NB4 (cell line): ENCODE measurements at regions not wholly inside any gene's neighbourhood (a gene's known extent, or its start where the extent isn't known, plus 50 kb on each side); places are given as distances from the start of the nearest gene placed in this dataset.

ENCODE experiments used
- POLR2A ChIP-seq: IDR thresholded peaks from 2 replicates; pipeline ENCODE4 v1.6.1; 2011; ENCODE audit warnings: mild to moderate bottlenecking; ENCODE audit not compliant: insufficient read length; ENCODE audit errors: extremely low read depth
- TF ChIP-seq, protein P1 (sequence below): IDR thresholded peaks from one replicate; pipeline ENCODE4 v1.5.1; 2012; ENCODE audit warnings: low read depth, low read length

DNA sequence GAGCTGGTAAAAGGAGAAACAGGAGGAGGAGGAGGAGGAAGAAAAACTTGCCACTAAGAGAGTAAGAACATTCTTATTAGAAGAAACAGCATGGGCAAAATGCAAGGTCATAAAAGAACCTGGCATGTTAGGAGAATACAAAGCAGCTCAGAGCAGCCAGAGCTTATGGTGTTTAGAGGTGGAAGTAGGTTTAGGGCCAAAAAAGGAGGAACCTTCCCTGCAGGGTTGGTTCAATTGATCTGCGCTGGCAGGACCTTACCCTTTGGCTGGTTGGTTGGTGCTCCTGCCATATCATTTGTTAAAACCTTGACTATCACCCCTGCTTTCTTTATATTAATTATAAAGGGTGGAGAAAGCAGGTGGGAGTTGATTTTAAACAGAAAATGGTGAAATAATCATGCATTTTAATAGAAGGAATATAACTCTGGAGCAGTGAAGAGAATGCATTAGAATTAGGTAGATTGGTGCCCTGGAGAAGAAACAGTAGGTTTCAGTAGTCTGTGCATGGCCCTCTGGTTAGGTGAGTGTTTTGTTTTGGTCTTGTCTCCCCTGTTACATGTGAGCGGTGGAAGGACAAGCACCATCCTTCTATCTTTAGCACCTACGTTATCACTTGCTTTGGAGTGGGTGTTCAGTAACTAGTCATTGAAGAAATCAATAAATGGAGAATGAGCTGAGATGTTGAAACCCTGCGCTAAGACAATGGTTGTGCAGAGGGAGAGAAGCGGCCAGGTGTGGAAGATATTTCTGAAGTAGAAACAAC lies 110.4 kb upstream of the NGF start:
- TF ChIP-seq POLR2A = no peak
- TF ChIP-seq, protein P1, sequence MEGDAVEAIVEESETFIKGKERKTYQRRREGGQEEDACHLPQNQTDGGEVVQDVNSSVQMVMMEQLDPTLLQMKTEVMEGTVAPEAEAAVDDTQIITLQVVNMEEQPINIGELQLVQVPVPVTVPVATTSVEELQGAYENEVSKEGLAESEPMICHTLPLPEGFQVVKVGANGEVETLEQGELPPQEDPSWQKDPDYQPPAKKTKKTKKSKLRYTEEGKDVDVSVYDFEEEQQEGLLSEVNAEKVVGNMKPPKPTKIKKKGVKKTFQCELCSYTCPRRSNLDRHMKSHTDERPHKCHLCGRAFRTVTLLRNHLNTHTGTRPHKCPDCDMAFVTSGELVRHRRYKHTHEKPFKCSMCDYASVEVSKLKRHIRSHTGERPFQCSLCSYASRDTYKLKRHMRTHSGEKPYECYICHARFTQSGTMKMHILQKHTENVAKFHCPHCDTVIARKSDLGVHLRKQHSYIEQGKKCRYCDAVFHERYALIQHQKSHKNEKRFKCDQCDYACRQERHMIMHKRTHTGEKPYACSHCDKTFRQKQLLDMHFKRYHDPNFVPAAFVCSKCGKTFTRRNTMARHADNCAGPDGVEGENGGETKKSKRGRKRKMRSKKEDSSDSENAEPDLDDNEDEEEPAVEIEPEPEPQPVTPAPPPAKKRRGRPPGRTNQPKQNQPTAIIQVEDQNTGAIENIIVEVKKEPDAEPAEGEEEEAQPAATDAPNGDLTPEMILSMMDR = no peak
